ENCODE measurements at regions not wholly inside any gene's neighbourhood (a gene's known extent, or its start where the extent isn't known, plus 50 kb on each side); places are given as distances from the start of the nearest gene placed in this dataset.
A peak's percentile ranks its signal among the peaks of the same experiment; 100 is the strongest.

DNA sequence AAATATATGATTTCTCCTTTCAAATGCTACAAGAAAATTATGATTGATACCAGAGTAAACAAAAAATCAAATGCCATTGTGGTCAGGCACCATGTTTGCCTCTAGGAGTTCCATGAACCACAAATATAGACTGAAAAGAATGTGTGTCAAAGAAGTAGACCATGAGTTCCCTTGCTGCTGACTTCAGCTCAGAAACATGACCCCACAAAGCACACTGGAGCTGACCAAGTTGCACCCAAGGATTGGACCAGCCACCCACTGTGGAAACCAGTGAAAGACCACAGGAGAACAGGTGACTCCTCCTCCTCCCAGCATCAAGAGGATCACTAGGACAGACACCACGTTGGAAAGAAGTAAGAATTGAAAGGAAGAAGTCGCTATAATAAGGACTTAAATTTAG is 90.8 kb upstream of the TENT5A start:
- H3K27ac ChIP-seq (replicated peaks), result no peak overlapping the region
- TF ChIP-seq REST (IDR thresholded peaks at IDR 0.05; ENCODE audit: insufficient replicate concordance, low read depth), result no peak
- no peak for TF ChIP-seq SPI1 (IDR thresholded peaks at IDR 0.05; ENCODE audit: borderline replicate concordance, low read depth)
- no peak overlapping the region for H3K4me3 ChIP-seq (replicated peaks; ENCODE audit: insufficient read depth, low read length)
- no peaks in the 10 kb centered on the region for H3K27me3 ChIP-seq (ENCODE audit: insufficient read depth, poor library complexity, severe bottlenecking)
- no peak for DNase-seq (ENCODE audit: low read depth in 1 of 2, low spot score in 1 of 2)

GRCh38 chr6:81842254-81842653 is 89.8 kb upstream of the TENT5A start:
- Histone ChIP-seq H3K27me3 (ENCODE audit: insufficient read depth, poor library complexity, severe bottlenecking) (no peaks in the 10 kb centered on the region), H3K4me3 (replicated peaks; ENCODE audit: insufficient read depth, low read length) (no peak overlapping the region), H3K27ac (replicated peaks) (no peak overlapping the region)
- DNase-seq (ENCODE audit: low read depth in 1 of 2, low spot score in 1 of 2), result no peak
- TF ChIP-seq SPI1 (IDR thresholded peaks at IDR 0.05; ENCODE audit: borderline replicate concordance, low read depth) (no peak), GABPA (IDR thresholded peaks at IDR 0.05; ENCODE audit: low read depth) (no peak), POLR2AphosphoS5 (IDR thresholded peaks at IDR 0.05; ENCODE audit: low read depth) (no peak), REST (IDR thresholded peaks at IDR 0.05; ENCODE audit: insufficient replicate concordance, low read depth) (no peak)
- TF ChIP-seq, protein P1, sequence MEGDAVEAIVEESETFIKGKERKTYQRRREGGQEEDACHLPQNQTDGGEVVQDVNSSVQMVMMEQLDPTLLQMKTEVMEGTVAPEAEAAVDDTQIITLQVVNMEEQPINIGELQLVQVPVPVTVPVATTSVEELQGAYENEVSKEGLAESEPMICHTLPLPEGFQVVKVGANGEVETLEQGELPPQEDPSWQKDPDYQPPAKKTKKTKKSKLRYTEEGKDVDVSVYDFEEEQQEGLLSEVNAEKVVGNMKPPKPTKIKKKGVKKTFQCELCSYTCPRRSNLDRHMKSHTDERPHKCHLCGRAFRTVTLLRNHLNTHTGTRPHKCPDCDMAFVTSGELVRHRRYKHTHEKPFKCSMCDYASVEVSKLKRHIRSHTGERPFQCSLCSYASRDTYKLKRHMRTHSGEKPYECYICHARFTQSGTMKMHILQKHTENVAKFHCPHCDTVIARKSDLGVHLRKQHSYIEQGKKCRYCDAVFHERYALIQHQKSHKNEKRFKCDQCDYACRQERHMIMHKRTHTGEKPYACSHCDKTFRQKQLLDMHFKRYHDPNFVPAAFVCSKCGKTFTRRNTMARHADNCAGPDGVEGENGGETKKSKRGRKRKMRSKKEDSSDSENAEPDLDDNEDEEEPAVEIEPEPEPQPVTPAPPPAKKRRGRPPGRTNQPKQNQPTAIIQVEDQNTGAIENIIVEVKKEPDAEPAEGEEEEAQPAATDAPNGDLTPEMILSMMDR (IDR thresholded peaks at IDR 0.05; ENCODE audit: insufficient read depth, low read length), result no peak

DNA sequence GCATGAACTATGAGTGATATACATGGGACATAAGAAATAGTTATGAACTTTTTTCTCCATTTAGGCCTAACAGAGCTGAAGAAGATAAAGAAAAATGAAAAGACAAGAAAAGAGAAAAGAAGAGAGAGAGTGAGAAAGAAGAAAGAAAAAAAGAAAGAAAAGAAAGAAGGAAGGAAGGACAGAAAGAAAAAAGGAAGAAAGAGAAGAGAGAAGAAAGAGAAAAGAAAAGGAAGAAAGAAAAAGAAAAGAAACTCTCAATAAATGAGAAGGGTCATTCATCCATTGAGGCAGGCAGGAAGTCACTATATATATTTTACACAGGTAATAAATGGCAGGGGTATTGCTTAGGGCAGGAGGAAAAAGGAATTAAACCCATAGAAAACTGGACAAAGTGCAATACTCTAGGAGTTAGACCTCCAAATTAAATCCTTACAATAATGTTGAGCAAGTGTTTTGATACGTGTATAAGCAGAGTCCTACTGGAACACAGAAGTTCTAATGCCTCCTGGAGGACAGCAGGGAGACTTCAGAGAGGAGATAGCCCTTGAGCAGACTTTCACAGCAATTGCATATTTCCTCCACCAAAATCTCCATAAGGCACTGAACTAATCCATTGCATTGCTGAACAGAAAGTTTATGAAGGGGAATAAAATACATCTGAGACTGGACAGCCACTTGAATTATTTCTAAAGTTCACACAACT is 86.4 kb upstream of the TENT5A start:
- Histone ChIP-seq H3K27ac (replicated peaks) (peak overlapping the region; percentile 31; the same call in 1 of the 2 replicates), H3K27me3 (ENCODE audit: insufficient read depth, poor library complexity, severe bottlenecking) (no peaks in the 10 kb centered on the region), H3K4me3 (replicated peaks; ENCODE audit: insufficient read depth, low read length) (no peak overlapping the region)
- no peak for TF ChIP-seq REST (IDR thresholded peaks at IDR 0.05; ENCODE audit: insufficient replicate concordance, low read depth)
- TF ChIP-seq, protein P1 (IDR thresholded peaks at IDR 0.05; ENCODE audit: insufficient read depth, low read length), result no peak
- no peak for TF ChIP-seq SPI1 (IDR thresholded peaks at IDR 0.05; ENCODE audit: borderline replicate concordance, low read depth)
- TF ChIP-seq GABPA (IDR thresholded peaks at IDR 0.05; ENCODE audit: low read depth), result no peak
- TF ChIP-seq POLR2AphosphoS5 (IDR thresholded peaks at IDR 0.05; ENCODE audit: low read depth), result no peak
- peak in 1 of 2 experiments; percentile 49 for DNase-seq (ENCODE audit: low read depth in 1 of 2, low spot score in 1 of 2)

All from HL-60 (cell line).